ENCODE measurements at regions not wholly inside any gene's neighbourhood (a gene's known extent, or its start where the extent isn't known, plus 50 kb on each side); places are given as distances from the start of the nearest gene placed in this dataset.

GRCh38 chr11:134657631-134658030 is 245.6 kb upstream of the B3GAT1 start (continued):
- TF ChIP-seq RBM14 (IDR thresholded peaks at IDR 0.05; ENCODE audit: borderline replicate concordance, insufficient read depth, low read depth, low read length), result no peak
- TF ChIP-seq BRF1 (IDR thresholded peaks at IDR 0.05; ENCODE audit: borderline replicate concordance, extremely low read depth, insufficient read length), result no peak
- no peak for TF ChIP-seq JUN (IDR thresholded peaks at IDR 0.05; ENCODE audit: borderline replicate concordance, low read depth, low read length)
- TF ChIP-seq JUN (CRISPR knock-in tag; IDR thresholded peaks at IDR 0.05; ENCODE audit: borderline replicate concordance), result no peak
- no peak for TF ChIP-seq ZNF212 (CRISPR knock-in tag; IDR thresholded peaks at IDR 0.05)
- TF ChIP-seq ZNF785 (CRISPR knock-in tag; IDR thresholded peaks at IDR 0.05), result no peak
- TF ChIP-seq PRDM10 (IDR thresholded peaks at IDR 0.05; ENCODE audit: partially characterized antibody), result no peak
- TF ChIP-seq POLR2A (conservative IDR thresholded peaks at IDR 0.05), result no peak
- no peak for TF ChIP-seq NRF1 (conservative IDR thresholded peaks at IDR 0.05 in 1 of 2, IDR thresholded peaks at IDR 0.05 in 1 of 2)
- no peak for TF ChIP-seq GABPB2 (CRISPR knock-in tag; conservative IDR thresholded peaks at IDR 0.05)
- TF ChIP-seq HLTF (IDR thresholded peaks at IDR 0.05), result no peak
- TF ChIP-seq RBBP5 (IDR thresholded peaks at IDR 0.05; ENCODE audit: borderline replicate concordance, insufficient read depth, low read length, poor library complexity, severe bottlenecking), result no peak
